AG08396 (cell line): ENCODE measurements at regions not wholly inside any gene's neighbourhood (a gene's known extent, or its start where the extent isn't known, plus 50 kb on each side); places are given as distances from the start of the nearest gene placed in this dataset.
A peak's percentile ranks its signal among the peaks of the same experiment; 100 is the strongest.

ENCODE experiments used
- DNase-seq: peaks from one replicate; pipeline ENCODE4 v3.0.0; 2012; ENCODE audit warnings: low spot score, mixed read lengths

GRCh38 chr1:47703156-47703825 lies 265.4 kb downstream of the FOXD2 start:
- DNase-seq: peak; percentile 29

DNA sequence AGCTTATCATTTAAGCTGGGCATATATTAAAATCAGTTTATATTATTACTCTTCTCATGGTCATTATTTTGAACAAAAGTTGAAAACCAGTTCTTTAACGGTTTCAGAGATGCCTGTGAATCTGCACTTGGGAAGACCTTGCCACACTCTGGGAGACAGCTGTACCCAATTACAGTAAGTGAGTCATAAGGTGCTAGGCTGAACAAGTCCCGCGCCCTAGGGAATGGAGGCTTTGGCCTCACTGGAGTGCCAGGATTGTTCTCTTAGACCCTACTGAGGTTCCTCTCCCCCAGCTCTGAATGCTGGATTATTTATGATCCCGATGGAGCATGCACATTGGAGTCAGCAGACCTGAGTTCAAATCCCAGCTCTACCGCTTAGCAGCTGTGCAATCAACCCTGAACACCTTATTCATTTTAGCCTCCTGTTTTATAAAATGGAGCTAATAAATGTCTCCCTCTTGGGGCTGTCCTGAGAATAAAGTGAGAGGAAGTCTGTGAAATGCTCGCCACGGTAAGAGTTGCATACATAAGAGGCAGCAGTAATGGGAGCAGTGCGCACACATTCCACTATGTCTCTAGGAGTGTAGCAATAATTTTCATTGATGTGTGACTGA lies 266.2 kb downstream of the FOXD2 start:
- DNase-seq: peak; percentile 69

DNA sequence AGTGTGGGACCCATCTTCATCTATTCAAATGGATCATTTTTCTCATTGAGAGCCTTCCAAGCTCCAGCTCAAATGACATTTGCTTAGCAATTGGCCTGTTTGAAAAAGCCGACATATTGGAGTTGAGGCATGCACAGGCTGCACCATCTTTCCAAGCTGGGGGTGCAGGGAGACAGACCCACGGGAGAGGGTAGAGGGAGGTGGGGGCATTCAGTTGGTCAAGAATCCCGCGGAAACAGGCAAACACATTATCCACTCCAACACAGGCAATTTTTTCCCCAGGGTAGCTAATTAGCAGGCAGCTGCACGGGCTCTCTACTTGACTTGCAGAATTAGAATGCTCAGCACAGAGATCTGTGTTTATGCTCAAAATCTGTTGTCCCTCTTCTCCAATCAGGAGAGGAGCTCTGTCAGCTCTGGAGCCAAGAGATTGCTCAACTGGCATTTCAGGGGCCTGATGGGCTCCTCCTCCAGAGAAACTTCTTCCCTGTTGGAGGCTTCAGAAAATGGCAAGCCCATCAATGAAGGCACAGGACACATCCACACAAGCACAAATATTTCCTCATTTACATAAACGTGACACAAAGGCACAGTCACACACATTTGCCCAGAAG lies 267.8 kb downstream of the FOXD2 start:
- DNase-seq: no peak

DNA sequence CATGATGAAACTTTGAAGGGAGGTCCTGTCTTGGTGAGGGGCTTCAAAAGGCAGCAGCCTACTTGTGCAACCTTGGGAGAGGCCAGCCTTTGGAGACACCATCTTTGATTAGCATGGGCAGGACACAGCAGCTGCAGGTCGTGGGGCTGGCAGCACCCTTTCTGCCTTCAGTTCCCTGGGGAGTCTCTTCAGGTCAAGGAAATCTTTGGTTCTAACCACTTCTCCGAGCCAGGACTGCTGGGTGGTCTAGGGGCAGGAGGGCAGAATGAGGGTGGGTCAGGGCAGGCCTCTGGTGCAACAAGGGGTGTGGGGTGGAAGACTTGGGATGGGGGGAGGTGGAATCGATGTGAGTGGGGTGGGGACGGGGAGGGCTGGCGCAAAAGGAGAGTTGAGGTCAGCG lies 269.7 kb downstream of the FOXD2 start:
- DNase-seq: no peak

- no peak for DNase-seq
Measured at GRCh38 chr1:47708019-47708535, 270.2 kb downstream of the FOXD2 start.

DNA sequence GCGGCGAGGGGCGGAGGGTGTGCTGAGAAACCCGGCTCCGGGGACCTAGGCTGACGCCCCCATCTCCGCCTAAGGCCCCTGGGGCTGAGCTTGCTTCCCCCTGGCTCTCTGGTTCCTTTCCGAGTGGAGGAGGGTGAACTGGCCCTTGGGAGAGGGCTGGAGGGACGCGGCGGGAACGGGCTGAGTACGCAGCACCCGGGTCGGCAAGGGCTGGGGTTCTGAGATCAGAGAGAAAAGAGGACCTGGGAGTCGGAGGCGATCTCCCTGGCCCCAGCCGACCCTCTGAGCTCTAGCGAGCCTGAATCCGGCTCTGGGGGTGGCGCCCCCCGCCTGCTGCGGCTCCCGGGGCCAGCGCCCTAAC lies 270.8 kb downstream of the FOXD2 start:
- DNase-seq: no peak

- DNase-seq: peak; percentile 64
Measured at GRCh38 chr1:47709019-47709871, 271.4 kb downstream of the FOXD2 start.

- peak; percentile 41 for DNase-seq
Measured at GRCh38 chr1:47709872-47710231, 272.0 kb downstream of the FOXD2 start.

GRCh38 chr1:47710329-47711071 lies 272.7 kb downstream of the FOXD2 start:
- DNase-seq: peak; percentile 97
